A549 (cell line): ENCODE measurements at regions not wholly inside any gene's neighbourhood (a gene's known extent, or its start where the extent isn't known, plus 50 kb on each side); places are given as distances from the start of the nearest gene placed in this dataset.

Source experiments
- CTCF ChIP-seq: fragments of >200 bp; sonication (Bioruptor Twin); formaldehyde crosslinking; IDR thresholded peaks from 3 replicates; pipeline ENCODE4 v1.5.1; 2016
- MAX ChIP-seq: IDR thresholded peaks from 2 replicates; pipeline ENCODE4 v1.6.1; 2012

GRCh38 chr6:50455029-50455428, 258.3 kb upstream of the TFAP2D start:
- TF ChIP-seq CTCF (no peak), MAX (no peak)
